ENCODE measurements at regions not wholly inside any gene's neighbourhood (a gene's known extent, or its start where the extent isn't known, plus 50 kb on each side); places are given as distances from the start of the nearest gene placed in this dataset.

DNA sequence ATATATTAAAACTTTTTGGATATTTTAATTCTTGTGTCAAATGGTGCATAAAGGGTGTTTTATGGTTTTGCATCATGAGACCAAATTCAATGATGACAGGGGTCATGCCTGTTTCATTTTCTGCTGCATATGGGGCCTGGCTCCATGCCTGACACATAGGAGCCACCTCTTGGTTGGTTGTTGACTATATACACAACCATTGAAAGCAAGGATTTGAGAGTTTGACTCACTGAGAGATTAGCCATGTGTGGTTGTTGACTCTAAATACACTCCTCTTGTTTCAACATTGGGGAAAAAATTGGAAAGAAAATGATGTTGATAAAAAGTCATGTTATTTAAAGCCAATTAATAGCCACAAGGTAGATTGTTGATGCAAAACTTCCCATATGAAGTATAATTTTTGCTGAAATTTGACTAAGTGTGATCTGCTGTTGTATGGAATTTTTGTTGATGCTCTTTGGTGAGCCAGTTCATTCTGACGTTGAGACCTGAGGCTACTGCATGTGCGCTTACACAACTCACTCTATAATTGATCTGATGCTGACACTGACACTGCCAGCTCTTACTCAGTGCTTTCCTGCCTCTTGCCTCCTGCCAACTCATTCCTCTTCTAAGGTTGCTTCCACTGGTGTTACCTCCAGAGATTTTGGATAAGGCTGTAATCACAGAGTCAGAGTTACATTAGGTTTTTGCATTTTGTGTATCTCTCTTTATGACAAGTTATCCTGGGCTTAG lies 446.2 kb upstream of the SLC14A2 start:
- no peak for DNase-seq (ENCODE audit: low read depth in 3 of 3, low spot score in 1 of 3)

DNA sequence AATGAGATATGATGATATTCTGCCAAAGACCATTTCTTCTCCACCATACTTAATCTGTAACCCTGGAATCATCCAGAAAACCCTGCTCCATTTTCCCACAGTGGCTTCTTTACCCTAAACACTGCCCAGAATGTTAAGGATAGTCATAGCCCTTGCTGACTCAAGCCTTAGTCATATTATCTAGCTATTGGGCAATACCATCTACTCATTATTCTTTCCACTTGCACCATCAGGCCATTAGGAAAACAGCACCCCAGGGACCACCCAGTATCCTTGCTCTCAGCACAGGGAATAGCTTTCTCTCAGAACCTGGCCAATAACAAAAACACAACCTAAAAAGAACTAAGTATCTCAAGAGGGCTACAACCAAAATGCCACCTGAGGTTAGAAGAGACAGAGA lies 445.7 kb upstream of the SLC14A2 start:
- no peak for DNase-seq (ENCODE audit: low read depth in 3 of 3, low spot score in 1 of 3)

DNA sequence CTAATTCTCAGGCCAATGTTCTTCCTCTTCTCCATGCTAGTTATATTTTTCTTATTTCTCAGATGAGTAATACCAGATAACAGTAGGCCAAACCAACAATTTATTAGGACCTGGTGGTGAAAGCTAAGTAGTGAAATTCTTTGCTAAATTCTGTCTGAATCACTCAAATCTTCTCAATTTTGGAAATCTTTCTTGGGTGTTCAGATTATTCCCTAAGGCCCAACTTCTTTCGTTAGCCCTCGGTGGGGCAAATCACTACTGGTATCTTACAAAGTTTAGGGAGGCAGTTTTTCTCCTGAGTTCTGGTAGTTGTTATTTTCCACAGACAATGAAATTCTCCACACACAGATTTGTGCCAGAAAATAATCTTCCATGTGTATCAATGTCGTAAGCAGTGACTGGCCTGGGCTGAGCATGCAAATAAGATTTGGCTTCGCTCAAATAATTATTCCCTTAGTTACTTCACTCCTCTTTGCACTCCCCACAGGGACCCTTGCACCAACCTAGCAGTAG lies 443.5 kb upstream of the SLC14A2 start:
- DNase-seq (ENCODE audit: low read depth in 3 of 3, low spot score in 1 of 3) = no peak

DNA sequence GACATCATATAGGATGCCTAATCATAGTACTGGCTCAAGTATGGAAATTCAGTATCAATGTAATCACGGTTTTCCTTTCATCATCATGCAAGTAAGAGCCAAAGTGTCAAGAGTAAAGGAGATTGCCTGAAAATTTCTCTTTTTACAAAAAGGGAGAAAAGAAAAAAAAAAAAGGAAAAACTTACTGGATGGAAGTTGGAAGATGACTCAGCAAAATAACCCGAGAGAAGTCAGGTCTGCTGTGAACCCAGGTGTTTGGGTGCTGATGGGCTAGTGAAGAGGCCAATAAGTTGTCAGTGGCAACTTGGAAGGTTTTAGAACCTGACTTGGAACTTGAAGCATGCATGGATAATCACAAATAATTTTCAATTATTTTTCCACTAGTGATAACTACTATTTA lies 441.9 kb upstream of the SLC14A2 start:
- no peak for DNase-seq (ENCODE audit: low read depth in 3 of 3, low spot score in 1 of 3)

DNA sequence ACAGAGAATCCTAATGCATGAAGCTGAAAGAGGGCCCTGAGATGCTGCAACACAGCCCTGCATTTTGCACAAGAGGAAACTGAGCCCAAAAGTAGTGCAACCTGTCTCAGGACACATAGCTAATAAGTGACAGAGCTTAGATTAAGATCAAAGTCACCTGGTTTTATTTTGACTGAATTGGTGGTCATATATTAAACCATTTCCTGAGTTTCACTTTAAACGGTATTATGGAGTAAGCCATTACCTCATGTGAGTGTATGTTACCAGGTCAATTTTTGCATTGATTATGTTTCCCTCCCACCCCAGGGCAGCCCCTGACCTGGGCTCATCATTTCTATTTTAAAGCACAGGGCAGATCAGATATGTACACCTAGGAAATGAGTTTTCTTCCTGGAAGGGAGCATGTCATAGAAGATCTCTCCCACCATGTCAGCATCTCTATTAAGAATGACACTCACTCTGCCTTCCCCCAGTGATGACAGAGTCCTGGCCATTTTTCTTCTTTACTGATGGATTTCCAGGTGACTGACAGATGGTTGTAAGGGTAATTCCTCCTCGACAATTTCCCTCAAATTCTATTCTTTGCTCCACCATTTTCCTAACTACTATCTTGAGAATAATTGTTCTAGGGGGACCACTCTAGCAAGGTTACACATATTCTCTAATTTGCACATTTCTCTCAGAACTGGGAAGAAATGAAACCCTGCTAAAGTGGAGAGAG lies 441.3 kb upstream of the SLC14A2 start:
- DNase-seq (ENCODE audit: low read depth in 3 of 3, low spot score in 1 of 3) = no peak

DNA sequence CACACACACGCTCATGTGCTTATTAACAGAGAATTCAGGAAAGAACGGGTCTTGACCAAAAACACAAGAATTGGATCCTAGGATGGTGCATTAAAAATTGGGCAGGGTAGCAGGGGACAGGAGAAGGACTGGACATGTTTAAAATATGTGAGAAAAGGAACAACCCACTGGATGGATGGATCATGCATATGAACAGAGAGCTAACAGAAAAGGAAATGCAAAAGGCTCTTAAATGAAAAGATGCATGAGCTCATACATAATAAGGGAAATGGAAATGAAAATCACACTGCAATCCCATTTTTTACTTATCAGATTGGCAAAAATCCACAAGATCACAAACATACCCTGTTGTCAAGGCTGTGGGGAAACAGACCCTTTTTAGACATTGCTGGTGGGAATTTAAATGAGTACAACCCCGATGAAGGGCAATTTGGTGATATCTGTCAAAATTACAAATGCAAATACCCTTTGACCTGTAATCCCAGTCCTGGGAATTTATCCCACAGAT lies 440.6 kb upstream of the SLC14A2 start:
- DNase-seq (ENCODE audit: low read depth in 3 of 3, low spot score in 1 of 3) = no peak

DNA sequence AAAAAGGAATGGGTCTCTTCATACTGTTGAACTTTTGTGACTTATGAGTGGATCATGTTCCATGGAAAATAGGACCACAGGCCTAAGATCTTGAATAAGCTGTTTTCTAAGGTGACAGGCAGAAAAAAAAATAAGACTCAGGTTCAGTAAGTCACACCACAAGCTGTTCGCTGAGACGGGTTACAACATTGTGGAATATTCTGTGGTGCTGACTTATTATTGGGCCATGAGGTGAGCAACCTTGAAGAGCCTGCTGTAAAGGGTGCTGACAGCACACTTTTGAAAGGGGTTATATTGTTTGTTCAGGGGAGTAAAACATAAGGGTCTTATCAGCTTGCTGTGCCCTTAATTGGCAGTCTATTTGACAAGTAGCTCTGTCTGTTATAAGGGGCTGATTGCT lies 439.8 kb upstream of the SLC14A2 start:
- no peak for DNase-seq (ENCODE audit: low read depth in 3 of 3, low spot score in 1 of 3)

DNA sequence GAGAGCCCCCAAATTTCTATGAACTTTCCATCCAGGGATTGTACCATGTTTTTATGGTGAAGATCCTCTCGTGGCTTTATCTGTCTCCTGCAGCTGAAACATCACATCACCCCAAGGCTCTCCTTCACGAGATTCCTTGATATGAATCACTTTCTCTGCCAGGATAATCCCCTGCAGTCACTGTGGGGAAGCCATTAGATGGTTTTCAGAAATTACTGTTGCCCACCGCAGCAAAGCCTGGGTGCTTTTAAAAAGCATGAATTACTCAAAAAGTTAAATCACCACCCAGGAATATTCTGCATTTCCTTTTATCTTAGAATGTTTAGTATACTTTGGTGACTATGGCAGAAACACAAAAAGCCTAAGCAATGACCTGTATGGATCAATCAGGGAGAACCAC lies 428.4 kb upstream of the SLC14A2 start:
- no peak for DNase-seq (ENCODE audit: low read depth in 3 of 3, low spot score in 1 of 3)

DNA sequence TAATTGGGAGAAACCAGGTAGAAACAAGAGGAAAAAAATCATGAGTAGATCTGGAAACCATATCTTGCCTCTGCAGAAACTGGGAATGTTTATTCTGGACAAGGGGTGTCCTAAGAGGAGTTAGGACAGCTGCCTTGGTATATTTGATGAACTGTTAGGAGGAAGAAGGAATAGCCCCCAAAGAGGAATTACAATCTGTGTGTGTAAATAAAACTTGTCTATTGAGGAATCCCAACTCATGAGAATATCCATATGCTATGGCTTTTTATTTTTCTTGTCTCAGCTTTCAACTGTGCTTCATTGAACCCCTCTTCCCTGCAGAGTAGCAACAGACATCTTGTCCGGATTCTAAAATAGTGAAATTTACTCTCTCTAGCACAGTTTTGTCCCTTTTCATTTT lies 423.5 kb upstream of the SLC14A2 start:
- DNase-seq (ENCODE audit: low read depth in 3 of 3, low spot score in 1 of 3) = no peak

DNA sequence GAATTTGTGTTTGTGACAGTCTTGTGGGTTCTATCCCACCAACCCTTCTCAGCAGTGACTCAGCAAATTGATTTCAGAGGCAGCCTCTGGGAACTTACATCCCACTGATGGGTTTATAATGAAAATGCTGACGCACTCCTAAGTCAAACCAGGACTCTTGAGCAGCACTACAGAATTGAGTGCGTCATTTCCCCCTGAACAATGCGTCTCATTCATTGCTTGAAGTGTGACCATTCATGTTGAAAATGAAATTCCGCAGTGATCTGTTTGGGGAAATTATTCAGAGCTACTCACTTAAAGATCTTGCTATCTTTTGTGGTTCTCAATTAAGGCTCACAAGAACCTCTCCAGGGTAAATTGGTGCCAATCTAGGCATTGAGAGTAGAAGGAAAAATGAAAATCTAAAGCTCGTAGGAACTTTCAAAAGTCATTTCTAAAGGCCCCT lies 417.7 kb upstream of the SLC14A2 start:
- no peak for DNase-seq (ENCODE audit: low read depth in 3 of 3, low spot score in 1 of 3)

DNA sequence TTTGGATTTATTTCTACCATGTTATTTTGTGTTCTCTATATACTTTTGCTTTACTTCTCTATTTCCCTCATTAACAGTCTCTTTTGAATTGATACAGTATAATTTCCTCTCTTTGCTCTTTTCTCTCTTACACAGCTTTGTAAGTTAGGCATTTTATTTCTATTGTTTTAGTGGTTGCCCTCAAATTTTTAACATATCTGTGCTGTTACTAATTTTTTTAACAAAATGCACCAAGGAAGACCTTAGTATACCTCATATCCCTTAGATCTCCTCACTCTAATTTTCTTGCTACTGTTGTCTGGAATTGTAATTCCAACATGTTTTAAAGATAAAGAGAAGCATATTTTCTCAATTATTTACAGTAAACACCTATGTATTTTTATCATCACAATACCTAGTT lies 416.8 kb upstream of the SLC14A2 start:
- DNase-seq (ENCODE audit: low read depth in 3 of 3, low spot score in 1 of 3) = no peak

DNA sequence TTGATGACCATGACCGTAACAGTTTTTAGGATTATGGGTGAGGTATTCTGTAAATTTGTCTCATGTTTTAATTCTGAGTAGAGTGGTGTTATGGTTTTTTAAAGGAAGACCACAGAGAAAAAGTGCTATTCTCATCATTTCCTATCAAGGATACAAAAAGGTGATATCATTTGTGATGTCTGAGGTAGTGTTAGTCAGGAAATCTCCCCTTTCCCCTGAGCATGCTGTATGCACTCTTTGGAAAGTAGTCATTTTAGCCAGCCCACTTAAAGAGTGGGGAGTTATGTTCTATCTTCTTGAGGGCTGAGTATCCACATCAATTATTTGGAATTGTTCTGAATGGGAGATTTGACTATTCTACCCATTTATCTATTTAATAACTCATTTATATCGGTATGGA lies 414.2 kb upstream of the SLC14A2 start:
- no peak for DNase-seq (ENCODE audit: low read depth in 3 of 3, low spot score in 1 of 3)

DNA sequence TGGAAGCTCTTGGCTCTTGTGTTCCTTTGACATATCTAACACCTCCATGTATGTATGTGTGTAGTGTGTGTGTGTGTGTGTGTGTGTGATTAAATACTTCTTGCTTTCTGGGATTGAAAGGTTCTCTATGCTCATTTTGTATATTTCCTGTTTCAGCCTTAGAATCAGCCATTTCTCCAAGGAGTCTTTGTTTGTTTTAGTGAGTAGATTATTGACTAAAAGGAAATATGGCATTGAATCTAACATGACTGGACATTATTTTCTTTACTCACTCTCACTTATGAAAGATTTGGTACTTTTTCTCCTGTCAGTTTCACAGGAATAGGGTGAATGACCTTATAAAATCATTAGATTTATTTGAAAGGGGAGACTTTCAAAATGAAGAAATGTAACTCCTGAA lies 413.8 kb upstream of the SLC14A2 start:
- DNase-seq (ENCODE audit: low read depth in 3 of 3, low spot score in 1 of 3) = no peak

DNA sequence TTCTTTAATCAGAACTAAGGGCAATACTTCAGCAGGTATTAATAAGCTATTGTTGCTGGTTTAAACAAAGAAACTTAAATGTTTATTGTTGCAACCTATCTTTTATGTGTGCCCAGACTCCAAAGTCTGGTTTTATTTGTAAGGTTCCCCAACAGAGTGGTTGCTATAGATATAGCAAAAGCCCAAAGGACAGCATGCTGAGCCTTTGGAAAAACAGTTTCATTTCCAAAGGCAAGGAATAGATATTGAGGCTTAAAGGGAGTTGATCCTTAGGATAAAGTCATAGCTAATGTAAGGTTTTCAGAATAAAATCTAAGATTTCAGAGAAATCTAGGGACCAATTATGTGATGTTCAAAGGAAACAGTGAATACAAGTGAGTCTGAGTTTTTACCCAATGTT lies 413.2 kb upstream of the SLC14A2 start:
- no peak for DNase-seq (ENCODE audit: low read depth in 3 of 3, low spot score in 1 of 3)

DNA sequence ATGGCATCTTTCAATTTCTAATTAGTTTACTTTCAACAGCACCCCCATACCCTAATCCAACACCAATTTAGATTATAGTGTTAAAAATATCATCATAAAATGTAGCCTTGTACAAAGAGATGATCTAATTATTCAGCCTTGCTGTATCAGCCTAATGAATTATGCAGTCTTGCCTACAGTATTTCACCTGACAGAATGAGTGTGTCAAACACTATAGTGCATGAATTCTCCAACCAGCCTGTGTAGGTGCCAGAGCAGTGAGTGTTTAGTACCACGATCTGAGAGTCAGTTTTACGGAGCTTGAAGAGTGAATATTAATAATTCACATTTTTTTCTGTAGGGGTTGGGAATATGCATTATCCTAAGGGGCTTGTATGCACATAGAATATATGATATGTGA lies 411.6 kb upstream of the SLC14A2 start:
- no peak for DNase-seq (ENCODE audit: low read depth in 3 of 3, low spot score in 1 of 3)

DNA sequence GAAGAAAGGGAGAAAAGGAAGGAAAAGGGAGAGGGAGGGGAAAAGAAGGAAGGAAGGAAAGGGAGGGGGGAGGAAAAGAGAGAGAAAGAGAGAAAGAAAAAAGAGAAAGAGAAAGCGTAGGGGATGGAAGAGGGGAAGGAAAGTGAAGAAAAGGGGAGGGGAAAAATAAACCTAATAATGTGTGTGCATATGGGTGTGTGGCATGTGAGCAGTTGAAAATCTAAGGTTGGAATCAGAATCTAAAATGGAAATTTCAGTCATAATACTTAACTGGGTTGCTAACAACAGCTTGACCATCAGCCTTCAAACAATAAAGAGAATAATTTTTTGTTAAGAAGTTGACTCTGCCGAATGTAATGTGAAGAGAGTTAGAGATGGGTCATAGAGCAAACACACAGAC lies 407.9 kb upstream of the SLC14A2 start:
- no peak for DNase-seq (ENCODE audit: low read depth in 3 of 3, low spot score in 1 of 3)

DNA sequence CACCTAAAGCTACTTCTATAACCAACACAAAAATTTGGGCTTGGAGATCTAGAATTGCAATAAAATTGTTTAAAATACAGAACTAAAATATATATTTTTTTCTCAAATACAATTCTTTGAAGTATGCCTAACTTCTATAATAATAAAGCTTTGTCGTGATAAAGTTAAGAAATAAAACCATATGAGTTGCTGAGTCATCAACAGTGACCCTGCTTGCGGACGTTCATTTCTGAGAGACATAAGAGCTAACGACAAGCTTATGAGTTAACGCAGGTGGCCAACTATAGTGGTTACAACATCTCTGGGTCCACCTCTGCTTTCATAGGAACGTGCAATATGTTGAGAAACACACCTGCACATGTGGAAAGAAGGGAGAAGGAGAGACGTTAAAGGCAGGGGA lies 407.1 kb upstream of the SLC14A2 start:
- no peak for DNase-seq (ENCODE audit: low read depth in 3 of 3, low spot score in 1 of 3)

DNA sequence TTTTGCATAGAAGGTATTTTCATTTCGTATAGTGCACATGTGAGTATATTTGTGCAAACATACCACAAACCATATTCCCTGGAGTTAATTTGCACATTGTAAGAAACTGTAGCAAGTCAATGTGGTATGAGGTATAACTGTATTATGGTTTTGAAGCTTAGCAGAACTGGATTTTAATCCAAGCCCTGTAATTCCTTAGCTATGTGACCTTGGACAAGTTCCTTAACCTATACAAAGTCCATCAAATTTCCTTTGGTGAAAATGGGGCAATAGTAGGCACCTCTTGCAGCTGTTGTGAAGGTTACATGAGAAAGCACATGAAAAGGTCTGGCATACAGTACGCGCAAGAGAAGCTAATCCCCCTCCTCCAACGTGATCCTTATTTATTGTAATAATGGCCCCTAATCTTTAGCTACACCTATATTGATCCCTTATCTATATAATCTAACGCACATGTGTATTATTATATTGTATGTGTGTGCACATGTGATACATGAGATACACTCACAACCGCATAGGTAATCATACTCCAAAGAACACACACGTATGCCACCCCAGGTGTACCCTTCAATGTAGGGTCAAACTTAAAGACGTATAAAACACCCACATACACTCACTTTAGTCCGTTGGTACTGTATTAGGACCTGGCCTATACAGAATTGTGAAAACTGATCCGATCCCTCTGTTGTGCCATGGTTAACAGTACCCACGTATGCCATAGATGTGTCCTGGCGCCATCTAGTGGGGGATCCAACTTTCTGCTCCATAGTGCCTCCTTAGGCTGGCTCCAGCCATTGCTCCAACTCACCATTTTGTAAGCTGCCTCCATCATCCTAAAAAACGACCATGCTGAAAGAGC lies 402.9 kb upstream of the SLC14A2 start:
- DNase-seq (ENCODE audit: low read depth in 3 of 3, low spot score in 1 of 3) = peak; percentile 16 to 35 (median 18)

DNA sequence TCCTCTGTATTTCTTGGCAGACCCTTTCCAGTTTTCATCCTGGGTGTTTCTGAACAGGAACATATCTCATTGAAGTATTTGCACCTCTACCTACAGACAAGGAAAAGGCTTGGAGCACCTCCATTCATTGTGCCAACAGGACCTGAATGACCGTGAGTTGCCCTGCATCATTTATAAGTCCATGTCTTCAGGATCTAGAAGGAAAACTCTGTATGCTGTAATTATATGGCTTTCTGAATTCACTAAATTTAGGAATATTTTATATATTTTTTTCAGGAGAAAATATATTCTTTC lies 402.3 kb upstream of the SLC14A2 start:
- DNase-seq (ENCODE audit: low read depth in 3 of 3, low spot score in 1 of 3) = no peak

DNA sequence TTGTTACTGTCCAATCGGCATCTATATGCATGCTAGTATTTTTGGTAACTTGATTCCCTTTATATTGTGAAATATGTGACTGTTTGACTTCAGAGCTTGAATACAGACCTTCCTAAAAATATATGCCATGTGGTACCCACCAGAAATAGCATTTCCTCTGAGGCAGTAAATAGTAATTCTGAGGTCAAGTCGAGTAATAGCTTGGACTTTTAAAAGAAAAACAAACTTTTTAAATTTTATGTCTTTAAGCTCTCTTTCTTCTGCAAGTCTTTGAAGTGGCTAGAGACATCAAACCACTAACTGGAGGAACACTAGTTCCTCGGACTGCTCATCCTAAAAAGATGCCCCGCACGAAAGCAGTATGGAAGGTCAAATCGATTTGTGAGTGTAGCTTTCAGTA lies 396.8 kb upstream of the SLC14A2 start:
- DNase-seq (ENCODE audit: low read depth in 3 of 3, low spot score in 1 of 3) = no peak

DNA sequence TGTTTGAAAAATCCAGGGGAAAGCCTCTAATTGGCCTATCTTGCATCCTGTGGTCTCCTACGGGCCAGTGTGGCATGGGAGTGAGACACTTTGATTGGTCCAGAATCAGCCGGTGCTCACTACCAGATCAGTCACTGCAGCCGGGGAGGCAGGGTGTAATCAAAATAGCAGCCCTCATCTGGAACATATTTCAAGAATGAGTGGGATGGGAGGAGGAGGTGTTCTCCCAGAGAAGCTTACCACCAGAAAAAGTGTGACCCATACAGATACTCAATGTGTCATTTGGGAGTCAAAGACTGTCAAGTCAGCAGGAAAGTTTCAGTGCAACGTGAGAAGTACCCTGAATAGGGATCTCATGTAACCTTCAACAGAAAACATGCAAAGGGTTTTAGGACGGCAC lies 393.9 kb upstream of the SLC14A2 start:
- DNase-seq (ENCODE audit: low read depth in 3 of 3, low spot score in 1 of 3) = no peak

DNA sequence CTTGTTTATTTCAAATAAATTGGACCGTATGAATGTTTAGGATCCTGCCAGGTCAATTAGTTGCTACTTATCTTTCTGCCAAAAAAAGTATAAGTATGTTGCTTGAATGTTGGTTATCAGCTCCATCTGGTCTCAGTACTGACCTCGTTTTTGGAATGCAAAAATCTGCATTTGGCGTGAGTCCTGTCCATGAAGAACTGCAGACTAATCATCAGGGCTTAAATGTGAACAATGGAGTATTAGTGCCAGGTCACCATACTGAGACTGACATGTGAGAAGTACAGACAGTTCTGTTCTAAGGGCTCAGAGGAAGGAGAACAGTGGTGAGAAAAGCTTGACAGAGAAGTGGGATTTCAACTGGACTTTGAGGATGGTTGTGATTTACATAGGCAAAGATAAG lies 393.1 kb upstream of the SLC14A2 start:
- no peak for DNase-seq (ENCODE audit: low read depth in 3 of 3, low spot score in 1 of 3)

All from stimulated activated CD4-positive, alpha-beta T cell treated with anti-CD3 and anti-CD28 coated beads, TNF-alpha, amount 100 ng/mL, for 1 hour (primary cell).